B cell (primary cell): ENCODE measurements at regions not wholly inside any gene's neighbourhood (a gene's known extent, or its start where the extent isn't known, plus 50 kb on each side); places are given as distances from the start of the nearest gene placed in this dataset.

Experiments used
- ATAC-seq: fragments of 200-7000 bp; cut with Tn5 transposase; one replicate; pipeline ENCODE4 v1.10.0; 2021; ENCODE audit warnings: low read depth, mild to moderate bottlenecking, moderate number of reproducible peaks, moderate library complexity
- CTCF ChIA-PET: fragments of 350-600 bp; sonication (Branson Sonifier 250); formaldehyde crosslinking; loops from one replicate; lab custom pipeline; 2021; ENCODE audit warnings: antibody characterized with exemption, inconsistent platforms; lab: Charles Lee
- POLR2A ChIA-PET: fragments of 350-600 bp; sonication (Branson Sonifier 250); formaldehyde crosslinking; loops from one replicate; lab custom pipeline; 2021; ENCODE audit warnings: antibody characterized with exemption; lab: Charles Lee
- DNase-seq: peaks from one replicate; pipeline ENCODE4 v3.0.0; 2013
- H2AFZ ChIP-seq: 2 replicates; pipeline ENCODE4 v1.6.1; 2012; ENCODE audit warnings: mild to moderate bottlenecking, low read depth, low read length; ENCODE audit not compliant: insufficient read depth, poor library complexity, severe bottlenecking
- H3K27ac ChIP-seq, 2 donors: 1 replicate in 1 of 2; 2 replicates in 1 of 2; pipeline ENCODE4 v1.5.1; 2012 to 2013; ENCODE audit warnings: low read length in 2 of 2, mild to moderate bottlenecking in 2 of 2, moderate library complexity in 1 of 2
- H3K27me3 ChIP-seq, 4 experiments: fragments of 200-600 bp in 1 of 4; sonication (generic) in 1 of 4; replicated peaks in 1 of 4; 1 replicate in 2 of 4; 2 replicates in 2 of 4; pipeline versions ENCODE4 v1.6.1 to v1.7.0; 2013 to 2016; ENCODE audit warnings: low read length in 3 of 4, mild to moderate bottlenecking in 2 of 4, mixed read lengths in 1 of 4, moderate library complexity in 1 of 4; ENCODE audit not compliant: insufficient read depth in 4 of 4, control insufficient read depth in 3 of 4; ENCODE audit errors: control extremely low read depth in 1 of 4
- H3K36me3 ChIP-seq, 2 experiments: replicated peaks in 1 of 2; 1 replicate in 1 of 2; 2 replicates in 1 of 2; pipeline versions ENCODE4 v1.6.1 to v1.7.1; 2013; ENCODE audit warnings: low read length in 1 of 2; ENCODE audit not compliant: insufficient read depth in 2 of 2, control insufficient read depth in 1 of 2; ENCODE audit errors: control extremely low read depth in 1 of 2, extremely low read depth in 1 of 2
- H3K4me1 ChIP-seq, 2 donors: fragments of 200-600 bp in 1 of 2; sonication (generic) in 1 of 2; 1 replicate in 1 of 2; 2 replicates in 1 of 2; pipeline versions ENCODE4 v1.5.1 to v1.6.1; 2013 to 2017; ENCODE audit warnings: low read length in 2 of 2; ENCODE audit not compliant: control insufficient read depth in 2 of 2, insufficient read depth in 2 of 2
- H3K4me2 ChIP-seq: replicated peaks from 2 replicates; pipeline ENCODE3; 2012; ENCODE audit warnings: mild to moderate bottlenecking, low read depth, low read length; ENCODE audit not compliant: poor library complexity, severe bottlenecking
- H3K4me3 ChIP-seq, 5 experiments: fragments of 200-600 bp in 1 of 5; sonication (generic) in 1 of 5; 1 replicate in 3 of 5; 2 replicates in 2 of 5; pipeline versions ENCODE4 v1.5.1 to v1.7.0; 2011 to 2016; ENCODE audit warnings: low read length in 4 of 5, mild to moderate bottlenecking in 4 of 5, low read depth in 2 of 5, control low read depth in 1 of 5, moderate library complexity in 1 of 5; ENCODE audit not compliant: insufficient read depth in 1 of 5; ENCODE audit errors: control extremely low read depth in 1 of 5, extremely low read depth in 1 of 5
- H3K79me2 ChIP-seq: fragments of 200-600 bp; sonication (generic); one replicate; pipeline ENCODE4 v1.6.0; 2016; ENCODE audit warnings: low read length; ENCODE audit not compliant: control insufficient read depth, insufficient read depth
- H3K9ac ChIP-seq: fragments of 200-600 bp; sonication (generic); 2 replicates; pipeline ENCODE4 v1.6.1; 2017; ENCODE audit warnings: mild to moderate bottlenecking, low read length, moderate library complexity
- H3K9me3 ChIP-seq, 3 donors: one replicate each; pipeline versions ENCODE4 v1.6.1 to v1.7.1; 2013; ENCODE audit warnings: low read length in 2 of 3; ENCODE audit not compliant: control insufficient read depth in 2 of 3, insufficient read depth in 1 of 3; ENCODE audit errors: control extremely low read depth in 1 of 3
- H4K20me1 ChIP-seq: 2 replicates; pipeline ENCODE4 v1.6.0; 2012; ENCODE audit warnings: mild to moderate bottlenecking, low read length; ENCODE audit not compliant: insufficient read depth, control insufficient read depth, poor library complexity, severe bottlenecking
- H3K27ac Mint-ChIP-seq: one replicate; pipeline ENCODE4 v1.8.0; 2021; ENCODE audit warnings: mixed read lengths
- H3K27me3 Mint-ChIP-seq: one replicate; pipeline ENCODE4 v1.8.0; 2021; ENCODE audit warnings: mixed read lengths
- H3K4me1 Mint-ChIP-seq: one replicate; pipeline ENCODE4 v1.8.0; 2021; ENCODE audit warnings: mixed read lengths
- H3K4me3 Mint-ChIP-seq: one replicate; pipeline ENCODE4 v1.8.0; 2021; ENCODE audit warnings: mixed read lengths
- H3K9me3 Mint-ChIP-seq: one replicate; pipeline ENCODE4 v1.8.0; 2022; ENCODE audit warnings: mixed read lengths; ENCODE audit not compliant: insufficient read depth
- EZH2 ChIP-seq: IDR thresholded peaks from 2 replicates; pipeline ENCODE4 v1.6.1; 2012; ENCODE audit warnings: borderline replicate concordance, low read depth, mild to moderate bottlenecking, moderate library complexity, low read length; ENCODE audit not compliant: insufficient read depth, poor library complexity, severe bottlenecking
- WGBS: methylation state at CpG from one replicate; pipeline ENCODE4 v1.1.5; 2013; ENCODE audit warnings: missing lambda C conversion rate; ENCODE audit not compliant: insufficient coverage; 5-methylcytosine and 5-hydroxymethylcytosine counted together
- intact Hi-C: fragments of 100-400 bp; cut with micrococcal nuclease; formaldehyde crosslinking; loops from one replicate; pipeline ENCODE4 v1.10.0; 2022
- TF ChIP-seq, protein P1 (sequence below): fragments of 200-600 bp; IDR thresholded peaks from one replicate; pipeline ENCODE4 v1.8.0; 2022; ENCODE audit warnings: antibody characterized with exemption, mild to moderate bottlenecking

DNA sequence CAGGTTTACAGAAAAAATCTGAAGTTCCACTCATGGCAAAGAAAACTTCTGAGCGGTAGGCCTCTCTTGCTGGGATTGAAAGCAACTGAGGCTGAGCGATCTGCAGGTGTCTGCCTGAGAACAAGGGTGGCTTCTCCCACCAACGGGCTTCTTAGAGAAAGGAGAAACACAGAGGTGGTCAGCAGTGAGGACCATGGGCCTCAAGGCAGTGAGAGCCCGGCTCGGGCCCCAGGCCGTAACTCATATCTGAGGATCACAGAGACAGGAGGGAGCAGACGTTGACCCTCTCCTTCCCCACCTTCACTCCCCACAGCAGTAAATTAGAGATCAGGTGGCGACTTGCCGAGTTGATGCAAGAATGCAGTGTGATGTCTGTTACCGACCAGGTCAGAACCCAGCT lies 50.9 kb upstream of the RTL6 start:
- Histone ChIP-seq H3K4me3 (no peak overlapping the region), H3K9ac (no peak overlapping the region), H3K9me3 (peaks cover 0 to 8% (median 0%) of the 10 kb centered on the region in 3 donors), H3K79me2 (no peaks in the 10 kb centered on the region), H3K4me1 (no peaks in the 10 kb centered on the region), H3K4me2 (no peak overlapping the region), H4K20me1 (no peaks in the 10 kb centered on the region), H2AFZ (no peak overlapping the region), H3K27ac (no peak overlapping the region), H3K27me3 (no peaks in the 10 kb centered on the region), H3K36me3 (no peaks in the 10 kb centered on the region)
- Mint-ChIP-seq H3K27ac (no peak overlapping the region), H3K27me3 (peaks cover 7% of the 10 kb centered on the region), H3K9me3 (no peaks in the 10 kb centered on the region), H3K4me3 (no peak overlapping the region), H3K4me1 (peaks cover 2% of the 10 kb centered on the region)
- 92% methylated on average over 10 of the region's 10 CpGs for WGBS
- TF ChIP-seq, protein P1, sequence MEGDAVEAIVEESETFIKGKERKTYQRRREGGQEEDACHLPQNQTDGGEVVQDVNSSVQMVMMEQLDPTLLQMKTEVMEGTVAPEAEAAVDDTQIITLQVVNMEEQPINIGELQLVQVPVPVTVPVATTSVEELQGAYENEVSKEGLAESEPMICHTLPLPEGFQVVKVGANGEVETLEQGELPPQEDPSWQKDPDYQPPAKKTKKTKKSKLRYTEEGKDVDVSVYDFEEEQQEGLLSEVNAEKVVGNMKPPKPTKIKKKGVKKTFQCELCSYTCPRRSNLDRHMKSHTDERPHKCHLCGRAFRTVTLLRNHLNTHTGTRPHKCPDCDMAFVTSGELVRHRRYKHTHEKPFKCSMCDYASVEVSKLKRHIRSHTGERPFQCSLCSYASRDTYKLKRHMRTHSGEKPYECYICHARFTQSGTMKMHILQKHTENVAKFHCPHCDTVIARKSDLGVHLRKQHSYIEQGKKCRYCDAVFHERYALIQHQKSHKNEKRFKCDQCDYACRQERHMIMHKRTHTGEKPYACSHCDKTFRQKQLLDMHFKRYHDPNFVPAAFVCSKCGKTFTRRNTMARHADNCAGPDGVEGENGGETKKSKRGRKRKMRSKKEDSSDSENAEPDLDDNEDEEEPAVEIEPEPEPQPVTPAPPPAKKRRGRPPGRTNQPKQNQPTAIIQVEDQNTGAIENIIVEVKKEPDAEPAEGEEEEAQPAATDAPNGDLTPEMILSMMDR = no peak
- TF ChIP-seq EZH2 = no peak
- DNase-seq (no peak), ATAC-seq (no peak)
- CTCF ChIA-PET = no interaction called here
- intact Hi-C loops = no loop called here
- POLR2A ChIA-PET = no interaction called here
